KMS-11 (cell line): ENCODE measurements at regions not wholly inside any gene's neighbourhood (a gene's known extent, or its start where the extent isn't known, plus 50 kb on each side); places are given as distances from the start of the nearest gene placed in this dataset.

Source experiments
- H2AFZ ChIP-seq: fragments of 200-600 bp; sonication (generic); 2 replicates; pipeline ENCODE4 v1.6.1; 2016; ENCODE audit warnings: antibody characterized with exemption, mixed run types, low read depth
- H3K27ac ChIP-seq: fragments of 200-600 bp; sonication (generic); 2 replicates; pipeline ENCODE4 v1.6.1; 2016; ENCODE audit warnings: mild to moderate bottlenecking, mixed run types
- H3K27me3 ChIP-seq: fragments of 200-600 bp; sonication (generic); 2 replicates; pipeline ENCODE4 v1.6.1; 2017; ENCODE audit warnings: mild to moderate bottlenecking, low read depth, mixed run types, moderate library complexity; ENCODE audit not compliant: insufficient read depth
- H3K36me3 ChIP-seq: fragments of 200-600 bp; sonication (generic); 2 replicates; pipeline ENCODE4 v1.6.1; 2017; ENCODE audit warnings: mild to moderate bottlenecking, mixed run types; ENCODE audit not compliant: insufficient read depth
- H3K4me1 ChIP-seq: fragments of 200-600 bp; sonication (generic); 2 replicates; pipeline ENCODE4 v1.6.1; 2016; ENCODE audit warnings: mild to moderate bottlenecking, low read depth, mixed run types; ENCODE audit not compliant: poor library complexity, severe bottlenecking
- H3K4me2 ChIP-seq: fragments of 200-600 bp; sonication (generic); 2 replicates; pipeline ENCODE4 v1.7.0; 2016; ENCODE audit warnings: mild to moderate bottlenecking, mixed run types
- H3K4me3 ChIP-seq: fragments of 200-600 bp; sonication (generic); IDR thresholded peaks from 2 replicates; pipeline ENCODE4 v1.6.1; 2017; ENCODE audit warnings: low read depth, low read length, mixed read lengths; ENCODE audit not compliant: insufficient read depth
- H3K79me2 ChIP-seq: fragments of 200-600 bp; sonication (generic); 2 replicates; pipeline ENCODE4 v1.6.1; 2016; ENCODE audit warnings: low read depth, mixed run types; ENCODE audit not compliant: insufficient read depth
- H3K9ac ChIP-seq: fragments of 200-600 bp; sonication (generic); 2 replicates; pipeline ENCODE4 v1.6.1; 2016; ENCODE audit warnings: mild to moderate bottlenecking, mixed run types
- H4K20me1 ChIP-seq: fragments of 200-600 bp; sonication (generic); 2 replicates; pipeline ENCODE4 v1.6.1; 2016; ENCODE audit warnings: mild to moderate bottlenecking, mixed run types; ENCODE audit not compliant: insufficient read depth
- TF ChIP-seq, protein P1 (sequence below): fragments of 200-600 bp; sonication (generic); conservative IDR thresholded peaks from 2 replicates; pipeline ENCODE4 v1.6.1; 2017; ENCODE audit warnings: low read depth, mild to moderate bottlenecking, antibody characterized with exemption, low read length, moderate library complexity, mixed read lengths

DNA sequence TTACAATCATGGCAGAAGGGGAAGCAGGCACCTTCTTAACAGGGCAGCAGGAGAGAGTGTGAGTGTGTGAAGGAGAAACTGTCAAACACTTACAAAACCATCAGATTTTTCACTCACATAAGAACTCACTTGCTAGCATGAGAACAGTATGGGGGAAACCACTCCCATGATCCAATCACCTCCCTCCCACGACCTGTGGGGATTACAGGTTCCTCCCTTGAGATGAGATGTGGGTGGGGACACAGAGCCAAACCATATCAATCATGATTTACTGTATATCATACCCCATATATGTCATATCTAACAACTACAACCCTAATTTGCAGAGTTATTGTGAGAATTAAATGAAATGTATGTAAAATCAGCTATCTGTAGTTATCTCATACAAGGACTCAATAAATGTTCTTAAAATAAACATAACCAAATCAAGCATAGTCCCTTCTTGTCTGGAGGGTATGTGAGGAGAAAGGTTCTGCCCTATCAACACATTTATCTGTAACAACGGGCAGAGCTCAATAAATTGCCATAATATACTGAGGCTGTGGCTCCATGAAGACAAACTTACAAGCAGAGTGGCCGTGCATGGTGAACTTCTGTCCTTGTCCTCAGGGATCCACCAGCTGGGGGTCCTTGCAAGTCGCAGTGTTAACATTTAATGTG lies 504.7 kb downstream of the SOX2 start:
- Histone ChIP-seq H3K27ac (no peak overlapping the region), H4K20me1 (no peaks in the 10 kb centered on the region), H3K4me2 (no peak overlapping the region), H3K27me3 (no peaks in the 10 kb centered on the region), H3K79me2 (no peaks in the 10 kb centered on the region), H2AFZ (no peak overlapping the region), H3K9ac (no peak overlapping the region), H3K4me3 (no peak overlapping the region), H3K4me1 (no peaks in the 10 kb centered on the region), H3K36me3 (no peaks in the 10 kb centered on the region)
- TF ChIP-seq, protein P1, sequence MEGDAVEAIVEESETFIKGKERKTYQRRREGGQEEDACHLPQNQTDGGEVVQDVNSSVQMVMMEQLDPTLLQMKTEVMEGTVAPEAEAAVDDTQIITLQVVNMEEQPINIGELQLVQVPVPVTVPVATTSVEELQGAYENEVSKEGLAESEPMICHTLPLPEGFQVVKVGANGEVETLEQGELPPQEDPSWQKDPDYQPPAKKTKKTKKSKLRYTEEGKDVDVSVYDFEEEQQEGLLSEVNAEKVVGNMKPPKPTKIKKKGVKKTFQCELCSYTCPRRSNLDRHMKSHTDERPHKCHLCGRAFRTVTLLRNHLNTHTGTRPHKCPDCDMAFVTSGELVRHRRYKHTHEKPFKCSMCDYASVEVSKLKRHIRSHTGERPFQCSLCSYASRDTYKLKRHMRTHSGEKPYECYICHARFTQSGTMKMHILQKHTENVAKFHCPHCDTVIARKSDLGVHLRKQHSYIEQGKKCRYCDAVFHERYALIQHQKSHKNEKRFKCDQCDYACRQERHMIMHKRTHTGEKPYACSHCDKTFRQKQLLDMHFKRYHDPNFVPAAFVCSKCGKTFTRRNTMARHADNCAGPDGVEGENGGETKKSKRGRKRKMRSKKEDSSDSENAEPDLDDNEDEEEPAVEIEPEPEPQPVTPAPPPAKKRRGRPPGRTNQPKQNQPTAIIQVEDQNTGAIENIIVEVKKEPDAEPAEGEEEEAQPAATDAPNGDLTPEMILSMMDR: no peak

DNA sequence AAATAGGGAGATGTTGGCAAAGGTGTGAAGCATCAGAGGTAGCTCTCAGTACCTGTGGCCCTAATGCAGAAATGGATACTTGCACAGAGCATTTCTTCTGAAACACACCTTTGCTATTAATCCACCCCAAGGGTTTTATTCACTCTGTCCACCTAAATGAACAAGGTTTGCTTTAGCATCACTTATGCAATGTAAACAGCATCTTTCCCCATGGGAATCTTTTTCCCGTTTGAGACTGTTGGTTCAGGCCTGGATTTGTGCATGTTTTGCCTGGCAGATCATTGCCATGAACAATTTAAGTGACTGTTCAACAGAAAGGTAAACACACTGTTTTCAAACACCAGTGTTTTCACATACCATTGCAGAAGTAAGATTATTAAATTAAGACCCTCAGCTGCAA lies 508.3 kb downstream of the SOX2 start:
- TF ChIP-seq, protein P1: no peak
- Histone ChIP-seq H3K27ac (no peak overlapping the region), H3K4me2 (no peak overlapping the region), H3K9ac (no peak overlapping the region), H4K20me1 (no peaks in the 10 kb centered on the region), H3K4me3 (no peak overlapping the region), H3K27me3 (no peaks in the 10 kb centered on the region), H3K36me3 (no peaks in the 10 kb centered on the region), H3K4me1 (no peaks in the 10 kb centered on the region), H2AFZ (no peak overlapping the region), H3K79me2 (no peaks in the 10 kb centered on the region)

DNA sequence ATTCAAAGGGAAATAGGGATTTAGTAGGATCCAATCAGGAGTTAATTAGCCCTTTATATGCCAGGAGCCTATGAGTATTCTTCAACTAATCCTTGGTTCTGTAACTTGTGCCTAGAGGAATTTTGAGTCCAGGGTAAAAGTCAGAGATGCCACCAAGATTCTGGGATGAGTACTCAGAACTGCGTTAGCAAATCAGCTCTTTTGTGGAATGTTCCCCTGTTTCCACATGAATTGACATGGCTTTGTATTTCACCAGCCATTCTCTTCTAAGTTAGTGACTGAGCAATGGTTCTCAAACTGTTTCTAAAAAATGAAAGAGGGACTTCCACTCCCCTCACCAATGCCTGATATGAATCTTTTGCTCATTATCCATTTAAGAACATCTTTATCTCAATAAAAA lies 508.7 kb downstream of the SOX2 start:
- no peak overlapping the region for H3K27ac ChIP-seq
- TF ChIP-seq, protein P1: no peak
- no peak overlapping the region for H2AFZ ChIP-seq
- H3K36me3 ChIP-seq: no peaks in the 10 kb centered on the region
- no peaks in the 10 kb centered on the region for H3K4me1 ChIP-seq
- no peak overlapping the region for H3K4me2 ChIP-seq
- no peaks in the 10 kb centered on the region for H4K20me1 ChIP-seq
- no peak overlapping the region for H3K9ac ChIP-seq
- no peaks in the 10 kb centered on the region for H3K79me2 ChIP-seq
- H3K27me3 ChIP-seq: no peaks in the 10 kb centered on the region
- H3K4me3 ChIP-seq: no peak overlapping the region

DNA sequence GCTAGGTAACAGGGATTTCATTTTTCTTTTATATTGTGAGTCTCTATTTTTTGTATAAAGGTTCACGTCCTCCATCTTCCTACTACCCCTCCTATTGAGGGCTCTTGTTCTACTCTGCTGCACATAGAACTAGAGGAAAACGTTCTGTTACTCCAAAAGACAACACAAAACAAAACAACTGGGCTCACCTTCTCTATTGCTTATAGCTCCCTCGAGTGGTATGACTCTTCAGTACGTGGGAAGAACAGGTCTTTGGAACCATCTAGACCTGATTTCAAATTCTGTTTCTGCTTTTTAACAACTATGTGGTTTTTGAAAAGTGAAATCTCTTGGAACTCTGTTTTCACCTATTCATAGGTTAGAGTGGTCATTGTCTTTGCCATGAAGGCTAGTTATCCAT lies 515.3 kb downstream of the SOX2 start:
- H4K20me1 ChIP-seq: no peaks in the 10 kb centered on the region
- H2AFZ ChIP-seq: no peak overlapping the region
- no peaks in the 10 kb centered on the region for H3K36me3 ChIP-seq
- no peak overlapping the region for H3K27ac ChIP-seq
- H3K4me3 ChIP-seq: no peak overlapping the region
- H3K79me2 ChIP-seq: no peaks in the 10 kb centered on the region
- H3K4me1 ChIP-seq: no peaks in the 10 kb centered on the region
- H3K27me3 ChIP-seq: no peaks in the 10 kb centered on the region
- TF ChIP-seq, protein P1: no peak
- no peak overlapping the region for H3K9ac ChIP-seq
- no peak overlapping the region for H3K4me2 ChIP-seq
